IPS-15b (cell line): ENCODE measurements at regions not wholly inside any gene's neighbourhood (a gene's known extent, or its start where the extent isn't known, plus 50 kb on each side); places are given as distances from the start of the nearest gene placed in this dataset.
"Not testable (repeated sequence)": the region's sequence is repeated elsewhere in the genome, so short reads cannot be mapped to it uniquely, and the experiment has no call there.

Experiments
- H3K27me3 ChIP-seq: one replicate; pipeline ENCODE4 v1.6.1; 2013; ENCODE audit warnings: low read length; ENCODE audit not compliant: control insufficient read depth, insufficient read depth
- H3K36me3 ChIP-seq: one replicate; pipeline ENCODE4 v1.6.1; 2013; ENCODE audit warnings: low read length; ENCODE audit not compliant: control insufficient read depth, insufficient read depth
- H3K4me1 ChIP-seq: one replicate; pipeline ENCODE4 v1.6.1; 2013; ENCODE audit warnings: mild to moderate bottlenecking, low read length; ENCODE audit not compliant: control insufficient read depth, insufficient read depth
- H3K4me3 ChIP-seq: one replicate; pipeline ENCODE4 v1.5.1; 2013; ENCODE audit warnings: low read depth, low read length
- H3K9ac ChIP-seq: one replicate; pipeline ENCODE4 v1.6.1; 2013; ENCODE audit warnings: low read depth, mild to moderate bottlenecking, low read length
- H3K9me3 ChIP-seq: one replicate; pipeline ENCODE4 v1.6.1; 2013; ENCODE audit warnings: mild to moderate bottlenecking, low read length; ENCODE audit not compliant: control insufficient read depth, insufficient read depth

DNA sequence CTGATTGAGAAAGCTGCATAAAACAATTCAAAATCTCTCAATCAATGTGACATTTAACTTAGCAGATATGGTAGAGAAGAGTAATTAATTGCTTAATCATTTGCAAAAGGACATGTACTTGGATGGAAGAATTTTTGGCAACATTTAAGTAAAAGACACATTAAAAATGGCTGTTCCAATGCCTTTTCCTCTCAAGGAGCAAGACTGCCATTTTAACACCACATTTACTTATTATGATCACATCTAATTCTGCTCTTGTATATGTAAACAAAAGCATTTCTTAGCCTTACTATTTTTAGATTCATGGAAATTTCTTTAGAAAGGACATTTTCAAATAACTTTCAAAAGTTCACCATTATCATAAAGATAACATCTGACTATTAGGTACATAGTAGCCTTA lies 360.0 kb downstream of the HINT1 start:
- Histone ChIP-seq H3K36me3 (no peaks in the 10 kb centered on the region), H3K4me1 (no peaks in the 10 kb centered on the region), H3K27me3 (no peaks in the 10 kb centered on the region), H3K9ac (no peak overlapping the region), H3K9me3 (no peaks in the 10 kb centered on the region), H3K4me3 (no peak overlapping the region)

DNA sequence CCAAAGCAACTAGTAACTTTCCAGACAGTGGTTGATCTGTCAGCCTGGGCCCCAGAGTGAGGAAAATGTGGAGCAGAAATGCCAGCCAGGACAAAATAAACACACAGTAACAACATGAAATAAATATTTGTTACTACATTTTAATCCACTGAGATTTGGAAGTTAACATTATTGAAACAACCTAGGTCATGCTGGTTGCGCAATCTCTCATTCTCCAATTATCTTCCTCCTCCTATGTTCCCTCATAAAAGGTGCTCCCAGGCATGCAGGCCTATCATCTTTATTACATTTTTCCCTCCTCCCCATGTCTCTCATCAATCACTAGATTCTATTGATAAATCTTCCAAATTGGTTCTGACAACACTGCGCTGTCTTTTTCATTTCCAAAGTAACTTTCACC lies 363.1 kb downstream of the HINT1 start:
- Histone ChIP-seq H3K27me3 (no peaks in the 10 kb centered on the region), H3K9ac (no peak overlapping the region), H3K36me3 (no peaks in the 10 kb centered on the region), H3K9me3 (no peaks in the 10 kb centered on the region), H3K4me3 (no peak overlapping the region), H3K4me1 (no peaks in the 10 kb centered on the region)

DNA sequence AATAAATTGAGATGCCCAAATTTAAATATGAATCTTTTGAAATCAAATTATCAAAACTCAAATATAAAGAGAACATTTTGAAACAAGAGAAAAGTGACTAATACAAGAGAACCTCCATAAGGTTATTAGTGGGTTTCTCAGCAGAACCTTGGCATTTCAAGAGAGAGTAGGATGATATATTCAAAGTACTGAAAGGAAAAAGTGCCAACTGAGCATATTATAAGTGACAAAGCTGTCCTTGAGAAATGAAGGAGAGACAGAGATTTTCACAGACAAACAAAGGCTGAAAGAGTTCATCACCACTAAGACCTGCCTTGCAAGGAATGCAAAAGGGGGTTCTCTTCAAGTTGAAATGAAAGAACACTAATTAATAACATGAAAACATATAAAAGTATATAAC lies 366.0 kb downstream of the HINT1 start:
- H3K4me1 ChIP-seq, result no peaks in the 10 kb centered on the region
- H3K4me3 ChIP-seq, result no peak overlapping the region
- H3K36me3 ChIP-seq, result no peaks in the 10 kb centered on the region
- no peak overlapping the region for H3K9ac ChIP-seq
- H3K9me3 ChIP-seq, result no peaks in the 10 kb centered on the region
- H3K27me3 ChIP-seq, result no peaks in the 10 kb centered on the region

DNA sequence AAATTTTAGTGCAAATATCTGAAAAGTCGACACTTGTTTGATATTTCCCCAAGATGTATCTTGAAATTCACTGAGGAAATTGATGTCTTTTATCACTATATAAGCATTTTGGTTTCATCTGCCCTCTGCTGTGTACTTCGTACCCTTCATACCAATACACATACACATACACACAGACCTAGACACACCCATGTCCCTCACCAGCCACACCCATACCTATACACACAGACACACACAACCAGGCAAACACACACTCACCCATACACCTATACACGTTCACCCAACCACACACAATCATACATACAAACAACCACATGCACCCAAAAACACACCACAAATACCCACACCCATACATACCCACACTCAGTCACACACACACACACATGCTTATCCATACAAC lies 367.8 kb downstream of the HINT1 start:
- Histone ChIP-seq H3K4me3 (no peak overlapping the region), H3K9me3 (no peaks in the 10 kb centered on the region), H3K27me3 (no peaks in the 10 kb centered on the region), H3K9ac (no peak overlapping the region), H3K4me1 (no peaks in the 10 kb centered on the region), H3K36me3 (no peaks in the 10 kb centered on the region)

DNA sequence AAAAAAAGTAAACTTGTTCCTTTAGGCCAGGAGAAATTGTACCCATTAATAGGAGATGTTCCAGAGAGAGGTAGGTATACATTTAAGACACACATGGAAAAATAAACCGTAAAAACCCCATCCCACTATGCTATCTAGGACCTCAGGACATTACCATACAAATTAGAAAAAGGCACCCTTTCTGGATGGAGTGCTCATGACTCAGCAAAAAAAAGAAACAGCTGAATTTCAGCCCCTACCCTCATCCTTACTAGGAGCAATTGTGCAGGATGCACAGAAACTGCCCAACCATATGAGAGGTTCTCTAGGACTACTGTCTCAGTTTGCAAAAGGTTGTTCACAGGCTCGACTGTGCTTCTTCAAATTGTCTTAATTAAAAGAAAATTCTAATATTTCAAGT lies 368.2 kb downstream of the HINT1 start:
- Histone ChIP-seq H3K27me3 (no peaks in the 10 kb centered on the region), H3K9ac (no peak overlapping the region), H3K4me1 (no peaks in the 10 kb centered on the region), H3K4me3 (no peak overlapping the region), H3K9me3 (no peaks in the 10 kb centered on the region), H3K36me3 (no peaks in the 10 kb centered on the region)

DNA sequence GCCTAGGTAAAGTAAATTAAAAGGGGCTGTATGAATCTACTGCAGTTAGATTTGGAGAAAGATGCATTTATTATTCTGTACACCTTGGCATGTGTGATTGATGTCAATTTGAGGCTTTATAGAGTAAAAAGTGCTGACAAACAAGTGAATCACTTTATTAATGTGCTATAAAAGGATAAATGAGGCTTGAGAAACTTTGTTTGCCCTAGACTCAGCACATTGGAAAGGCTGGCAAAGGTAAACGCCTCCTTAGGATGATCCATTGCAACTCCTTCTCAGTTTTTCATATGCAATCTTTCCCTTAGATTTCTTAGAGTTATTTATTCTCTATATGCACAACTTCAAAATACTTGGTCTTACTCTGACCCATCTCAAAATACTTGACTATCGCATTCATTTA lies 369.0 kb downstream of the HINT1 start:
- Histone ChIP-seq H3K9me3 (no peaks in the 10 kb centered on the region), H3K4me3 (no peak overlapping the region), H3K9ac (no peak overlapping the region), H3K27me3 (no peaks in the 10 kb centered on the region), H3K36me3 (no peaks in the 10 kb centered on the region), H3K4me1 (no peaks in the 10 kb centered on the region)

DNA sequence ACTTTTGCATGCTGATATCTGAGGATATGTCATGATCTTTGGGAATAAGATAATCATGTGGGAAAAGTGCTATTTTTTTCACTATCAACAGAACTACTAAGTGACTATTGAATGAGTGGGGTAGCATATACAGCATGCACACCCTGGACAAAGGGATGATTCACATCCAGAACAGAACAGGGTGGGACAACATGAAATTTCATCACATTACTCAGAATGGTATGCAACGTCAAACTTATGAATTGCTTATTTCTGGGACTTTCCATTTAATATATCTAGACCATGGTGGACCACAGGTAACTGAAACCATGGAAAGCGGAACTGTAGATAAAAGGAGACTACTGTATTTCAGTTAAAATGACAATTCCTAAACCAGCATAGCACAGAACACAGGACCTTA lies 370.0 kb downstream of the HINT1 start:
- Histone ChIP-seq H3K27me3 (no peaks in the 10 kb centered on the region), H3K4me3 (no peak overlapping the region), H3K4me1 (no peaks in the 10 kb centered on the region), H3K9me3 (no peaks in the 10 kb centered on the region), H3K9ac (no peak overlapping the region), H3K36me3 (no peaks in the 10 kb centered on the region)

DNA sequence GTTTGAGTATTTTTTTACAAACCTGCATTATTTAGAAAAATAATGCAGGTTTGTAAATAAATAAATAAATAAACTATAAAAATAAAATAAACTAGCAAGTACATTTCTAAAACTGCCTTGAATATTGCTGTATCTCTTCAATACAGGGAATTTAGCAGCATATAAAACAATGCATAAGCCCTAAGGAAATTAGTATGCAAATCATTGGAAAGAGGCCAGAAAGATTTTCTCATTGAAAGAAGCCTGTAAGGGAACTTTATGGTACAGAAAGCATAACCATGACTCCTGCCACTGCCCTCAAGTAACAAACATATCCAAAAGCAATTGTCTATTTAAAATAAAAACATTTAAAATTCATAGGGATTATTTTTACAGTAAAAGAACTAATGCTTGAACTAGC lies 387.3 kb downstream of the HINT1 start:
- no peak overlapping the region for H3K9ac ChIP-seq
- no peaks in the 10 kb centered on the region for H3K27me3 ChIP-seq
- H3K4me3 ChIP-seq, result no peak overlapping the region
- no peaks in the 10 kb centered on the region for H3K36me3 ChIP-seq
- H3K4me1 ChIP-seq, result no peaks in the 10 kb centered on the region
- H3K9me3 ChIP-seq, result no peaks in the 10 kb centered on the region

DNA sequence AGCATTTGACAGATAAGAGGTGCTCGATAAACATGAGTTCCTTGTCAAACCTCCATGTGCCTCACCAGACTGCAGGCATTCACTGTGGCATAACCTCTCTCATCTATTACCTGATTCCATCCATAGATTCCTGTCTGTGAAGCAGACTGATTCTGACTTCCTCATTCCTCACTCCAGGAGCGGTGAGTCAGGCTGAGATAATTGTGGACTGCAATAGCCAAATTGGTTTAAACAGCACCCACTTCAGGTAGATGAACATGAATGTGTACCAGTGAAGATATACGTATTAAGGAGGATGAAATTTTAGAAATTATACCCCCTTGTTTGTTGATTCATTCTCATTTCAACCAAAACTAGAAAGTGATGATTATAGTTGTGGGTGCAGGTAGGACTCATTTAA lies 391.2 kb downstream of the HINT1 start:
- H3K27me3 ChIP-seq, result no peaks in the 10 kb centered on the region
- H3K9me3 ChIP-seq, result no peaks in the 10 kb centered on the region
- H3K4me3 ChIP-seq, result no peak overlapping the region
- no peaks in the 10 kb centered on the region for H3K4me1 ChIP-seq
- H3K9ac ChIP-seq, result no peak overlapping the region
- no peaks in the 10 kb centered on the region for H3K36me3 ChIP-seq

DNA sequence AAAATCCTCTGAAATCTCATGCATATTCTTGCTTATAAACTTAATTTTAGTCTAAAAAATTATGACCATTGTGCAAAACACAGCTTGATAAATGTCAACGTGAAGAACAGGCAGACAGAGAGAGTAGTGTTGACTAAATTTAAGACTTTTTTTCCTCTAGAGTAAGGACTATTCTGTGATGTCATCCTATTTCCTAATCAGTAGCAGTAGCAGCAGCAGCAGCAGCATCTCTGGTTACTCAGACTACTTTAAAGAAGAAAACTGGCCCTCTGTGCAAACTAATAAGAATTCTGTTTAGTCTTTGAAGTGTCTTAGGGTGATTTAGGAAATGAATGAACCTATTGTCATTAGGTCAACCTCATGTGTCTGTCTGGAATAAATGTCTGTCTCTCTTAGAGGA lies 403.0 kb downstream of the HINT1 start:
- Histone ChIP-seq H3K4me3 (no peak overlapping the region), H3K9me3 (no peaks in the 10 kb centered on the region), H3K4me1 (no peaks in the 10 kb centered on the region), H3K27me3 (no peaks in the 10 kb centered on the region), H3K9ac (no peak overlapping the region), H3K36me3 (no peaks in the 10 kb centered on the region)

DNA sequence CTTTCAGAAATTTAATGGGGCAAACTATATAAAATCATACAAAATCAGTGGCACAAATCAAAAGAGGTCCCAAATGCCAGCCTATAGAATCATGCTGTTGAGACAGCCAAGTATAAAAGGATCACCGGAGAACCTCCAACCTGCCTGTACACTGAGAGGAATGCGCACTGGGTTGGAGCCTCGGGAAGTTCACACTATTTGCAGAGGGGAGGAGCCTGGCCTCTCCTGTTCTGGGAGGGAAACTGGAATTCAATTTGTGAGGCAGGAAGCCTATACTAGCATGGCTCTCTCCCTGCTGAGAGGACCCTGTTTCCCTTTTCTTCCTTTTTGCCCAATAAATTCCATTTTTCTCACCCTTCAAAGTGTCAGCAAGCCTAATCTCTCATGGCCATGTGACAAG lies 406.0 kb downstream of the HINT1 start:
- no peaks in the 10 kb centered on the region for H3K27me3 ChIP-seq
- no peak overlapping the region for H3K9ac ChIP-seq
- H3K4me1 ChIP-seq, result no peaks in the 10 kb centered on the region
- H3K4me3 ChIP-seq, result no peak overlapping the region
- no peaks in the 10 kb centered on the region for H3K36me3 ChIP-seq
- no peaks in the 10 kb centered on the region for H3K9me3 ChIP-seq

DNA sequence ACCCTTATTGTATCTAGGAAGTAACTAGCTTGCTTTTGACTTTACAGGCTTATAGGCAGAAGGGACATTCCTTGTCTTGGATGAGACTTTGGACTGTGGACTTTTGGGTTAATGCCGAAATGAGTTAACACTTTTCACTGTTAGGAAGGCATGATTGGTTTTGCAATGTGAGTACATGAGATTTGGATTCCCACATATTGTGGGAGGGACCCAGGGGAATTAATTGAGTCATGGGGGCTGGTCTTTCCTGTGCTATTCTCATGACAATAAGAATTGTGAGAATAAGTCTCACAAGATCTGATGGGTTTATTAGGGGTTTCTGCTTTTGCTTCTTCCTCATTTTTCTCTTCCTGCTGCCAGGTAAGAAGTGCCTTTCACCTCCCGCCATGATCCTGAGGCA lies 417.5 kb downstream of the HINT1 start:
- Histone ChIP-seq H3K9ac (no peak overlapping the region), H3K27me3 (no peaks in the 10 kb centered on the region), H3K4me1 (no peaks in the 10 kb centered on the region), H3K4me3 (no peak overlapping the region), H3K9me3 (no peaks in the 10 kb centered on the region), H3K36me3 (no peaks in the 10 kb centered on the region)

DNA sequence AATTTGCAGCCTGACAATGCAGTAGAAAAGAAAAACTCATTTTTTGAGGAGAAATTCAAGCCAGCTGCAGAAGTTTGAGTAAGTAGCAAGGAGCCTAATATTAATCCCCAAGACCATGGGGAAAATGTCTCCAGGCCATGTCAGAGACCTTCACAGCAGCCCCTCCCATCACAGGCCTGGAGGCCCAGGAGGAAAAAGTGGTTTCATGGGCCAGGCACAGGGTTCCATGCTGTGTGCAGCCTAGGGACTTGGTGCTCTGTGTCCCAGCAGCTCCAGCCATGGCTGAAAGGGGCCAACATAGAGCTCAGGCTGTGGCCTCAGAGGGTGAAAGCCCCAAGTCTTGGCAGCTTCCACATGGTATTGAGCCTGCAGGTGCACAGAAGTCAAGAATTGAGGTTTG lies 418.4 kb downstream of the HINT1 start:
- not testable (repeated sequence) for H3K4me1 ChIP-seq, H3K4me3 ChIP-seq, H3K27me3 ChIP-seq, H3K36me3 ChIP-seq, H3K9me3 ChIP-seq, H3K9ac ChIP-seq
